SK-N-SH treated with all-trans-retinoic acid at 6 μM for 48 hours (cell line): ENCODE measurements at regions not wholly inside any gene's neighbourhood (a gene's known extent, or its start where the extent isn't known, plus 50 kb on each side); places are given as distances from the start of the nearest gene placed in this dataset.

ENCODE experiments used
- ATAC-seq: fragments of 200-7000 bp; cut with Tn5 transposase; 3 replicates; pipeline ENCODE4 v1.9.1; 2020; ENCODE audit warnings: mild to moderate bottlenecking, moderate library complexity
- ARNTL ChIP-seq: fragments of 450-650 bp; formaldehyde crosslinking; IDR thresholded peaks from 2 replicates; pipeline ENCODE4 v1.5.0; 2020; ENCODE audit warnings: low read depth, mild to moderate bottlenecking, moderate library complexity, borderline replicate concordance
- BACH2 ChIP-seq: fragments of 250-450 bp; sonication (Bioruptor Pico); IDR thresholded peaks from 2 replicates; pipeline ENCODE4 v1.9.0; 2021; ENCODE audit warnings: mild to moderate bottlenecking, borderline replicate concordance
- CREB5 ChIP-seq: fragments of 250-450 bp; sonication (Bioruptor Pico); IDR thresholded peaks from 2 replicates; pipeline ENCODE4 v1.5.1; 2020; ENCODE audit warnings: low read depth, mild to moderate bottlenecking, moderate library complexity
- CSDC2 ChIP-seq: fragments of 250-450 bp; sonication (Bioruptor Pico); IDR thresholded peaks from 2 replicates; pipeline ENCODE4 v1.5.0; 2020; ENCODE audit warnings: mild to moderate bottlenecking, moderate library complexity
- CSRNP3 ChIP-seq: fragments of 250-450 bp; sonication (Bioruptor Pico); IDR thresholded peaks from 2 replicates; pipeline ENCODE4 v1.5.1; 2021; ENCODE audit warnings: mild to moderate bottlenecking, moderate library complexity
- GLIS3 ChIP-seq: fragments of 250-450 bp; sonication (Bioruptor Pico); IDR thresholded peaks from 2 replicates; pipeline ENCODE4 v1.5.0; 2020; ENCODE audit warnings: mild to moderate bottlenecking, moderate library complexity
- ISL1 ChIP-seq: fragments of 250-450 bp; sonication (Bioruptor Pico); IDR thresholded peaks from 2 replicates; pipeline ENCODE4 v2.1.2; 2022; ENCODE audit warnings: mild to moderate bottlenecking, moderate library complexity
- OSR1 ChIP-seq: fragments of 250-450 bp; sonication (Bioruptor Pico); IDR thresholded peaks from 2 replicates; pipeline ENCODE4 v1.8.0; 2022; ENCODE audit warnings: moderate library complexity, mild to moderate bottlenecking, inconsistent platforms
- PATZ1 ChIP-seq: fragments of 250-450 bp; sonication (Bioruptor Pico); IDR thresholded peaks from 2 replicates; pipeline ENCODE4 v1.8.0; 2020; ENCODE audit warnings: mild to moderate bottlenecking, moderate library complexity, borderline replicate concordance
- PPARA ChIP-seq: fragments of 250-450 bp; sonication (Bioruptor Pico); IDR thresholded peaks from 2 replicates; pipeline ENCODE4 v1.5.0; 2020; ENCODE audit warnings: mild to moderate bottlenecking, borderline replicate concordance
- RARB ChIP-seq: fragments of 250-450 bp; sonication (Bioruptor Pico); IDR thresholded peaks from 2 replicates; pipeline ENCODE4 v1.8.0; 2021; ENCODE audit warnings: mild to moderate bottlenecking, moderate library complexity
- SNAI2 ChIP-seq: fragments of 250-450 bp; sonication (Bioruptor Pico); IDR thresholded peaks from 2 replicates; pipeline ENCODE4 v1.5.0; 2020; ENCODE audit warnings: mild to moderate bottlenecking, moderate library complexity
- TCF4 ChIP-seq: fragments of 250-450 bp; sonication (Bioruptor Pico); IDR thresholded peaks from 2 replicates; pipeline ENCODE4 v1.8.0; 2021; ENCODE audit warnings: mild to moderate bottlenecking, moderate library complexity, borderline replicate concordance
- TSHZ2 ChIP-seq: fragments of 250-450 bp; sonication (Bioruptor Pico); IDR thresholded peaks from 2 replicates; pipeline ENCODE4 v1.5.0; 2020; ENCODE audit warnings: mild to moderate bottlenecking, moderate library complexity
- ZC3H10 ChIP-seq: fragments of 250-450 bp; sonication (Bioruptor Pico); IDR thresholded peaks from 2 replicates; pipeline ENCODE4 v1.5.1; 2021; ENCODE audit warnings: mild to moderate bottlenecking, moderate library complexity
- ZFP3 ChIP-seq: fragments of 250-450 bp; sonication (Bioruptor Pico); IDR thresholded peaks from 2 replicates; pipeline ENCODE4 v1.5.0; 2020; ENCODE audit warnings: mild to moderate bottlenecking, moderate library complexity
- ZFP30 ChIP-seq: fragments of 450-650 bp; formaldehyde crosslinking; IDR thresholded peaks from 2 replicates; pipeline ENCODE4 v1.5.0; 2022; ENCODE audit warnings: mild to moderate bottlenecking, moderate library complexity
- ZNF565 ChIP-seq: fragments of 450-650 bp; formaldehyde crosslinking; conservative IDR thresholded peaks from 2 replicates; pipeline ENCODE4 v1.5.0; 2020; ENCODE audit warnings: low read depth, mild to moderate bottlenecking, moderate library complexity
- ZNF70 ChIP-seq: fragments of 450-650 bp; formaldehyde crosslinking; IDR thresholded peaks from 2 replicates; pipeline ENCODE4 v1.5.0; 2020; ENCODE audit warnings: mild to moderate bottlenecking, moderate library complexity
- ZNF8 ChIP-seq: fragments of 450-650 bp; formaldehyde crosslinking; IDR thresholded peaks from 2 replicates; pipeline ENCODE4 v1.5.0; 2020; ENCODE audit warnings: mild to moderate bottlenecking, moderate library complexity

GRCh38 chr10:3871424-3871996 lies 86.5 kb upstream of the KLF6 start (continued):
- TF ChIP-seq PATZ1 (CRISPR knock-in tag) = no peak
- TF ChIP-seq SNAI2 (CRISPR knock-in tag) = no peak

GRCh38 chr10:3869036-3869435 lies 84.0 kb upstream of the KLF6 start:
- no peak for ATAC-seq
- TF ChIP-seq PPARA (CRISPR knock-in tag) (no peak), TCF4 (no peak), ISL1 (CRISPR knock-in tag) (no peak), ZNF70 (no peak), CSDC2 (CRISPR knock-in tag) (no peak), ZNF8 (CRISPR knock-in tag) (no peak), GLIS3 (CRISPR knock-in tag) (no peak), ZNF565 (no peak)

- no peak for ATAC-seq
- no peak for TF ChIP-seq ZC3H10 (CRISPR knock-in tag)
- no peak for TF ChIP-seq TSHZ2 (CRISPR knock-in tag)
- TF ChIP-seq SNAI2 (CRISPR knock-in tag) = no peak
- no peak for TF ChIP-seq CSDC2 (CRISPR knock-in tag)
- no peak for TF ChIP-seq ZFP3
- no peak for TF ChIP-seq ZNF8 (CRISPR knock-in tag)
- TF ChIP-seq ARNTL = no peak
- TF ChIP-seq PPARA (CRISPR knock-in tag) = no peak
- TF ChIP-seq RARB (CRISPR knock-in tag) = no peak
- TF ChIP-seq BACH2 = no peak
- no peak for TF ChIP-seq OSR1 (CRISPR knock-in tag)
- TF ChIP-seq CREB5 (CRISPR knock-in tag) = no peak
- TF ChIP-seq CSRNP3 = no peak
- no peak for TF ChIP-seq ISL1 (CRISPR knock-in tag)
- TF ChIP-seq GLIS3 (CRISPR knock-in tag) = no peak
Observed at GRCh38 chr10:3868271-3868664, 83.3 kb upstream of the KLF6 start.

- no peak for ATAC-seq
- TF ChIP-seq ISL1 (CRISPR knock-in tag) (no peak), GLIS3 (CRISPR knock-in tag) (no peak), SNAI2 (CRISPR knock-in tag) (no peak), ZFP30 (no peak), TSHZ2 (CRISPR knock-in tag) (no peak), PPARA (CRISPR knock-in tag) (no peak), RARB (CRISPR knock-in tag) (no peak), CREB5 (CRISPR knock-in tag) (no peak), ZNF8 (CRISPR knock-in tag) (no peak), ZNF565 (no peak)
Observed at GRCh38 chr10:3867454-3868270, 82.7 kb upstream of the KLF6 start.
